ENCODE measurements at regions not wholly inside any gene's neighbourhood (a gene's known extent, or its start where the extent isn't known, plus 50 kb on each side); places are given as distances from the start of the nearest gene placed in this dataset.

DNA sequence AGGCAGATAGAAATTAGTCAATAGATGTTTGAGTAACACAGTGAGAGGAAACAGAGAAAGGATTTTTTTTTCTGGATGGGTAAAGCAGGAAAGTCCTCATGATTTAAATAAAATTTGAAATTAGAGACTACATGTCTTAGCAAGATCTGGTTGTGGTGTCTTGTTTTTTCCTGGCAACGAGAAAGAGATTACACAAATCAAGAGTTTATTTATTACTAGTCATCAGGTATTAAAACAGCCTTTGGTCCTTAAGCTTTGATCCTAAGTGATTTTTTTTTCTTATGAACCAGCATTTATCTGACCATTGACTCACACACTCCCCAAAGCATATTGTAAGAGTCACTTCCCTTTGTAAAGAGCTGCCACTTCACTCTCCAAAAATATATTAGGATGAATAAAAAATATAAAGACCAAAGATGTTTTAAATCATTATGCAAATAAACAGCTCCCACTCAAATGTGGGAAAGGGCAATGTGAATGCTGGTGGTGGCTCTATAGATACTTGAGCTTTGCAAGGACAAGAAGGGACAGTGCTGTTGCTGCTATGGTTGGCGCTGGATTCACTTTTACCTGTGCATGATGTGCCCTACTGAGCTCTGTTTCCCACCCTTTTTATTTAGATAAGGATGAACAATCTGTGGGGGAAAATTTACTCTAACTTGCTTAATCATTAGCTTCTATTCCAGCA lies 1726.5 kb downstream of the MAT2B start:
- intact Hi-C loops (cut with DNase I) = no loop called here
- Histone ChIP-seq H3K4me1 (no peaks in the 10 kb centered on the region), H3K27ac (no peak overlapping the region), H3K36me3 (no peaks in the 10 kb centered on the region), H3K27me3 (no peaks in the 10 kb centered on the region), H3K9me3 (no peaks in the 10 kb centered on the region), H3K4me3 (no peak overlapping the region)
- 69 to 72% methylated on average over 2 of the region's 2 CpGs for WGBS, 2 donors
- no peak for FAIRE-seq
- TF ChIP-seq, protein P1, sequence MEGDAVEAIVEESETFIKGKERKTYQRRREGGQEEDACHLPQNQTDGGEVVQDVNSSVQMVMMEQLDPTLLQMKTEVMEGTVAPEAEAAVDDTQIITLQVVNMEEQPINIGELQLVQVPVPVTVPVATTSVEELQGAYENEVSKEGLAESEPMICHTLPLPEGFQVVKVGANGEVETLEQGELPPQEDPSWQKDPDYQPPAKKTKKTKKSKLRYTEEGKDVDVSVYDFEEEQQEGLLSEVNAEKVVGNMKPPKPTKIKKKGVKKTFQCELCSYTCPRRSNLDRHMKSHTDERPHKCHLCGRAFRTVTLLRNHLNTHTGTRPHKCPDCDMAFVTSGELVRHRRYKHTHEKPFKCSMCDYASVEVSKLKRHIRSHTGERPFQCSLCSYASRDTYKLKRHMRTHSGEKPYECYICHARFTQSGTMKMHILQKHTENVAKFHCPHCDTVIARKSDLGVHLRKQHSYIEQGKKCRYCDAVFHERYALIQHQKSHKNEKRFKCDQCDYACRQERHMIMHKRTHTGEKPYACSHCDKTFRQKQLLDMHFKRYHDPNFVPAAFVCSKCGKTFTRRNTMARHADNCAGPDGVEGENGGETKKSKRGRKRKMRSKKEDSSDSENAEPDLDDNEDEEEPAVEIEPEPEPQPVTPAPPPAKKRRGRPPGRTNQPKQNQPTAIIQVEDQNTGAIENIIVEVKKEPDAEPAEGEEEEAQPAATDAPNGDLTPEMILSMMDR (IDR thresholded peaks at IDR 0.05) = no peak
- no peak for DNase-seq
- ATAC-seq = no peak

DNA sequence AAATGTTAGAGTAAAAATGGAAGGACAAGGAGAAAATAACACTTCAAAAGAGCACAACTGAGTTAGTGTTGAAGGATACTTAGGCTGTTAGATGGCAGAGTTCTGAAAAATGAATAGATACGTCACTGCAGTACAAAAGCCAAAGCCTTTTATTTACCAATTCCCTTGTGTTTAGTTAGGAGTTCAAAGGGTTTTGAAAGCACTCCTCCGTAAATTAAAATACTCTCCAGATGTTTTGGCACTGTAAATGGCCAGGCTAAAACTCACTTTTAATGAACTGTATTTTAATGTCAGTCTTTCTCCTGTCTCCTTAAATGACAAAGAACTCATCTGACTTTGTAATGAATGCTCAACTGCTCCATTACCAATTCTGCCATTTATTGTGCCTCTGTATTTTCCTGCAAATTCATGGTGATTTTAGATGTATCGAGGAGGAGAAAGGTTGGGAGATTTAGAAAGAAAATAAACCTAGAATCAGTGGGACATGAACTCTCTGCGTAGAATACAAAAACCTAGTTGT lies 1727.2 kb downstream of the MAT2B start:
- no peak overlapping the region for H3K27ac ChIP-seq
- H3K4me1 ChIP-seq = no peaks in the 10 kb centered on the region
- H3K4me3 ChIP-seq = no peak overlapping the region
- no peak for FAIRE-seq
- TF ChIP-seq, protein P1 (IDR thresholded peaks at IDR 0.05) = no peak
- H3K27me3 ChIP-seq = no peaks in the 10 kb centered on the region
- DNase-seq = no peak
- intact Hi-C loops (cut with DNase I) = no loop called here
- H3K36me3 ChIP-seq = no peaks in the 10 kb centered on the region
- ATAC-seq = no peak
- H3K9me3 ChIP-seq = no peaks in the 10 kb centered on the region
- WGBS, 2 donors = 66 to 67% methylated on average over 4 of the region's 4 CpGs

DNA sequence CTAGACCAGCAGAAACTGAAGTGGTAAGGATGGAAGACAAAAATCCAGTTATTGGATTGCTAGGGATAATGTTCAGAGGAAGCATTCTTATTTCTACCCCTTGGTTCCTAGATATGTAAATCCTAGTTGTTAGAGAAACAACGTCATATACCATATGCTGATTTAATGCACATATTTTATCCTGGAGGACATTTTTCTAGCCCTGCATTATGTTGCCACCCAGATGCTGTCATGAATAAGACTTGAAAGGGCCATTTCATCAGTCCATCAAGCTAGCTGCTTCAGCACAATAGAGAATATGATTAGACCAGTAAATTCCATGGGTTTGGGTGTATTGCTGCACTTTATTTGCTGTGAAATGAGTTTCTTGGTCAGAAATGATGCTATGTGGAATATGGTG lies 1736.4 kb downstream of the MAT2B start:
- WGBS, 2 donors = 97% methylated on average over 1 of the region's 1 CpG
- DNase-seq (no peak), FAIRE-seq (no peak), ATAC-seq (no peak)
- Histone ChIP-seq H3K36me3 (no peaks in the 10 kb centered on the region), H3K27ac (no peak overlapping the region), H3K4me1 (no peaks in the 10 kb centered on the region), H3K9me3 (no peaks in the 10 kb centered on the region), H3K27me3 (no peaks in the 10 kb centered on the region), H3K4me3 (no peak overlapping the region)
- intact Hi-C loops (cut with DNase I) = no loop called here
- TF ChIP-seq, protein P1 (IDR thresholded peaks at IDR 0.05) = no peak

DNA sequence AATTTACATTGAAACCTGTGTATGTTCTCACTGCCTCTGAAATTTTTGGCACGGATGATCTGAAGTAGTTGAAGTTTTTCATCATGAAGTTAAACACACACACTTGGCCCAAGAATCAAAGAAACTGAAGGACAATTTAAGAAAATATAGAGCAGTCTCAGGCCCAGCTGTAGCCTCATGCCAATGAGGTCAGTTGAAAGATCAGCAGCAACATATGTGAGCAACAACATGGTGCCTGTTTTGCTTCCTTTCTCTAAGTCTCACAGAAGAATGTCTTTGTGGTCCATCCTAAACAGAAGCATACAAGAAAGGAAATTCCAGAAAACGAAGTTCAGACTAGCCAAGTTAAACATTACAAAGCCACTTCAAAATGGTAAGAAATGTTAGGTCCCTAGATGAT lies 1737.2 kb downstream of the MAT2B start:
- DNase-seq = no peak
- intact Hi-C loops (cut with DNase I) = no loop called here
- Histone ChIP-seq H3K4me3 (no peak overlapping the region), H3K4me1 (no peaks in the 10 kb centered on the region), H3K9me3 (no peaks in the 10 kb centered on the region), H3K27ac (no peak overlapping the region), H3K36me3 (no peaks in the 10 kb centered on the region), H3K27me3 (no peaks in the 10 kb centered on the region)
- ATAC-seq = no peak
- TF ChIP-seq, protein P1 (IDR thresholded peaks at IDR 0.05) = no peak
- no peak for FAIRE-seq
- WGBS, 2 donors = 45 to 46% methylated on average over 2 of the region's 2 CpGs

DNA sequence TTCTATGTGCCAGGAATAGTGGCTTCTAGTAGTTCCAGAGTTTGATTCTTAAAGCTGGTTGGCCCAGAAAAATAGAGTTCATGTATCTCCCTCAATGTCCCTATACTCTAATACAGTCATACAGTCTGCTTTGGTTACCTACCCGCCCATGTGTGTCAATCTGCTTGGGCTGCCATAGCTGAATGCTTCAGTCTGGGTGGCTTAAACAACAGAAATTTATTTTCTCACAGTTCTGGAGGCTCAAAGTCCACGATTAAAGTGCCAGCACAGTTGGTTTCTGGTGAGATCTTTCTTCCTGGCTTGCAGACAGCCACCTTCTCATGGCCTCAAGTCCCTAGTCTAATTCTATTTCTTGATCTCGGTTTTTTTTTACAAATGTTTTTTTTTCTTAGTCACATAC lies 1739.0 kb downstream of the MAT2B start:
- H3K4me3 ChIP-seq = no peak overlapping the region
- TF ChIP-seq, protein P1 (IDR thresholded peaks at IDR 0.05) = no peak
- no peaks in the 10 kb centered on the region for H3K27me3 ChIP-seq
- no peaks in the 10 kb centered on the region for H3K4me1 ChIP-seq
- WGBS, 2 donors = 30 to 46% methylated on average over 3 of the region's 3 CpGs
- DNase-seq (peak in 2 of 6 donors; percentile 9 to 23), FAIRE-seq (no peak), ATAC-seq (peak; percentile 67 to 94 (median 82))
- no peaks in the 10 kb centered on the region for H3K36me3 ChIP-seq
- H3K27ac ChIP-seq = no peak overlapping the region
- H3K9me3 ChIP-seq = no peaks in the 10 kb centered on the region
- intact Hi-C loops (cut with DNase I) = no loop called here

Data from pancreas (tissue), 10 donors.